HT-29 (cell line): ENCODE measurements at regions not wholly inside any gene's neighbourhood (a gene's known extent, or its start where the extent isn't known, plus 50 kb on each side); places are given as distances from the start of the nearest gene placed in this dataset.

ENCODE experiments used
- DNase-seq: peaks from one replicate; pipeline ENCODE4 v3.0.0-alpha.2; 2015; ENCODE audit warnings: low spot score

DNA sequence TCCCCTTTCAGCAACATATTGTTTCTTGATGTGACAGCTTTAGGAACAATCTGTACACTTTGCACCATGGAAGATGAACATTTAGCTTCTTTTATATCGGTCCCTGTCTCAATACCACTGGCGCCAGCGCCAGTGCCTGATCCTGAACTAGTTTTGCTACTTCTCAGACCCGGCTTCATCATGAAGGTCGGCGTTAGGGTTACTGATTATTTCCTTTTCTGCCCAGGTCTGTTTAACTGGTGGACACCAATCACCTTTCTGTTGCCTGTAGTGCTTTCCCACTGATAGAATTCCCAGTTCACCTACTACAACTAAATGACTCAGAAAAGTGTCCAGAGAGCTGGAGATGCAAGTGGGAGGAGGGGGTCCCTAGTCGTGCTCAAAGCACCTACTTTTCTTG lies 99.5 kb downstream of the MYCN start:
- DNase-seq = no peak

DNA sequence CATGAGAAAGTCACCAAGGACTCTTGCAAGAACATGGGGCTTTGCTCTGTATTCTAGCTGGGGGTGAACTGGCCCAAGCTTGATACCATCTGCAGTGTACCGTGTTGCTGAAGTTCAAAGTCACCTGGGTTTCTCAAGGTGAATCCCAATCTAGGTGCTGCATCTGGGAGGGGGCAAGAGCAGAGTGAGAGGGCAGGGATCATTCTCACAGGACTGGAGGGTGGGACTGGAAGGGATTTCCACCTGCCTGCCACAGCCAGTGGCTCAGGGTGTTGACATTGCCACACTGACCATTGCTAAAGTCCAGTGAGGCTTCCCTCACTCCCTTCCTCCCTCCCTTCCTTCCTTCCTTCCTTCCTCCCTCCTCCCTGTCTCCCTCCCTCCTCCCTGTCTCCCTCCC lies 98.7 kb downstream of the MYCN start:
- DNase-seq = no peak

DNA sequence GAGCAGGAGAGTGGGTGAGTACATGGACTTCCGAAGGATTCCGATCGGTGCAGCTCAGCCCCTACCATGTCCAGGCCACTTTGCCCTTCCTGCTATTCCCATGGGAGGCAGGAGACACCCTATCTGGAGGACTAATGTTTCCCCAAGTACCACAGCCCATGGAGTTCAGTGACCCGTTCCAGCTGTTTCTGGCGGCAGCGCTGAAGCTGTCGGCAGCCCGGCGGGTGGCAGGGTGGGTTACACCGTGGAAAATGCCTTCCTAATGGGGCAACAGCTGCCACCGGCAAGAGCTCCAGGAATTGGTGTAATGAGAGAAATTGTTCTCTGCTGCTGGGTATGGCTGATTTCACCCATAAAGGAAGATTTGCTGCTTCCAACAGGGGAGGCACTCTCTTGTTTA lies 98.3 kb downstream of the MYCN start:
- no peak for DNase-seq

DNA sequence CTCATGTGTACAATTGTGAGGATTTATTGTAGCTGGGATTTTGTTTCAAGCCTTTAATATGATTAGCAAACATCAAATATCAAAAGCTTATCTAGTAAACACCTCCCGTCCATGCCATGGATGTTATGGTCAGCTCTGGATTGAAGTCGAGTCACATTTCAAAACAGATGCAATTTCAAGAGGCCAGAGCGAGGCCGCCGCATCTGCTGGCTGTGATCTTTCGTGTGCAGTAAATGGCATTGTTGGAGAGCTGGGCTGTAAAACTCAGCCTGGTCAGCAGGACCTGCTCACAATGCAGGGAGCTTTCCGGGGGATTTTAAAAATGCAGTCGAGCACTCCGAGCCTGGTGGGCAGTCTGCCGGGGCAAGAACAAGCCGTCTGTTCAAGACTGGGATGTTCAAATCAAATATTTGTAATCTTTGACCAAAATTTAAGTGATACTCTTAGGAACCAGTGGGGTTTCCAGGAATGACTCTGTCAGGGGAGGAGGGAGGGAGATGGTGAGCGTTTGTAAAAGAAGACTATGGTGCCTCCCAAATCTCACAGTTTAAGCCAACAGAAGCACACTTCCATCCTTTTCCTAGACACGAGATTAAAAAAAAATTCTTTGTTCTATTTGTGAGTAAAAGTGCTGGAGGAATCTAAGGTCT lies 97.6 kb downstream of the MYCN start:
- DNase-seq = no peak

DNA sequence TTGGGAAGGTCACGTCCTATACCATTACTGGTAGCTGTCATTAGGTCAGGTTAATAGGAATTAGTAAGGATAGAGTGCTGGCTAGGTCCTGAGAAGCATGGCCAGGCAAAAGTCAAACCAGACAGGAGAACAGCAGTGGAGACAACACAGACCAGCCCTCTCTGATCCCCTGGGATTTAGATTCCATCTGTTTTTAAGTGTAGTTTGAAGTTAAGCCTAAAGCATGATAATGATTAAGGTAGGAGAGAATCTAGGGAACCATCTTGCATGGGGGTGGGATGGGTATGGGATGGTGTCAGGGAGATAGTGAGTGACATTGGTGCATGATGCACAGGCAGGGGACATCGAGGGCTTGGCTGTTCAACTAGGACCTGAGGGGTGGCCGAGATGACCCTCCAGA lies 96.6 kb downstream of the MYCN start:
- DNase-seq = no peak

DNA sequence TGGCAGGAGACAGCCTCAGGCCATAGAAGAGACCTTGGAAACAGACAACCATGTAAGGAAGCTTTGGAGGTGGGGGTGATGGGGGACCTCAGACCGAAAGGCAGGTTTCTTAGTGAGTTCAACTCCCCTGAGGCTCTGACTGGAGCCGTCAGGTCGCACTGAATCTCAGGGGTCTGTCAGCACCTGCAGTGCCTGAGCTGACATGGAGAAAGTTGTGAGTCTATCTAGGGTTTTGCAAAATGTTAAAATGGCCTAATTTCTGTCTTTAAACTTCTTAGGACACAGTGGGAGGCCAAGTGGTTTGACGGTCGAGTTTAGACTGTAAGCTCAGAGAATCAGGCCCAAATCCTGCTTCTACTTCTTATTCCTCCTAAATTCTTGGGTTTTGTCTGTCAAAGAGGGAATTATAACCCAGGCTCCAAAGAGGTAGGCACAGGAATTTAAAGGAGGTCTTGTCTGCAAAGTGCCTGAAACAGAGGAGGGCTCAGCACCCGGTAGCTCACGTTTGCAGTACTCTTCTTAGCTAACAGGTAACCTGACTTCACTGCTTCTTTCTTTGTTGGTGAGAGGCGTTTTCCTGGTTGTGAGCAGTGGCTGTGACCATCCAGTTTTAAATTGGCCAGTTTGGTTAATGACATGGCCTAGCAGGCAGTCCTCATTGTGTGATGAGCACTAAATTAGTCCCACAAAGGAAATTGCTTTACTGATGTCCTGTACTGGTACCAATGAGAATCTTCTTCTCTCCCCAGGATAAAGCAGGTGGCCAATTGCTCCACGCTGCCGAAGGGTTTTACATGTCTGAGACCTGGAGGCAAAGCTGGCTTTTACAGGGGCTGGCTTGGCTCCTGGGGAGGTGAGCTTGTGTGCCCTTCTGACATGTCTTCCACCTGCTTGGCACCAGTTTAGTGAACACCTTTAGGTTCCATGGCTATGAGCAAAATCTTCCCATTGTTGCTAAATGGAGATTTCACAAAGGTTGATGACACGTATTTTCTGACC lies 95.7 kb downstream of the MYCN start:
- DNase-seq = no peak

DNA sequence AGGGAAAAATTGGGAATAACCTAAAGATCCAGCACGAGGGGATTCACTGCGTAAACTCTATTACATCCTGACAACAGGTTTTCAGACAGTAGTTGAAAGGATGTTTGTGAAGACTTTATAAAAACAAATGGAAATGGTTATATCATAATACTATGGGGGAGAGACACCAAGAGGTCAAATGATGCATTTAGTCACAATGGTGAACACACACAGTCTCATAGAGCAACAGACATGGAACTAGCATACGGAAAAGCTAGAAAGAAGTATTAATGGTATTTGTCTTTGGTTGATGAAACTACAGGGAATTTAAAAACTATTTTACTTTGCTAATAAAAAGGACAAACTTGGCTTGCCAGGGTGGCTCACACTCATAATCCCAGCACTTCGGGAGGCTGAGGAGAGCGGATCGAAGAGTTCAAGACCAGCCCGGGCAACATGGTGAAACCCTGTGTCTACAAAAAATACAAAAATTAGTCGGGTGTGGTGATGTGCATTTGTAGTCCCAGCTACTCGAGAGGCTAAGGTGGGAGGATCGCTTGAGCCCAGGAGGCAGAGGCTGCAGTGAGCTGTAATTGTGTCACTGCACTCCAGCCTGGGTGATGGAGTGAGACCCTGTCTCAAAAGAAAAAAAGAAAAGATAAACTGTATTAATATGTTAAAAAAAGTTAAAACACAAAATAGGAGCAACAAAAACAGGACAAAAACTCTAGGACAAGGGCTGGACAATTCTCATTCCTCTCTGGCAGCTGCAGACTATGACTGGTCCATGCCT lies 94.8 kb downstream of the MYCN start:
- DNase-seq = no peak

DNA sequence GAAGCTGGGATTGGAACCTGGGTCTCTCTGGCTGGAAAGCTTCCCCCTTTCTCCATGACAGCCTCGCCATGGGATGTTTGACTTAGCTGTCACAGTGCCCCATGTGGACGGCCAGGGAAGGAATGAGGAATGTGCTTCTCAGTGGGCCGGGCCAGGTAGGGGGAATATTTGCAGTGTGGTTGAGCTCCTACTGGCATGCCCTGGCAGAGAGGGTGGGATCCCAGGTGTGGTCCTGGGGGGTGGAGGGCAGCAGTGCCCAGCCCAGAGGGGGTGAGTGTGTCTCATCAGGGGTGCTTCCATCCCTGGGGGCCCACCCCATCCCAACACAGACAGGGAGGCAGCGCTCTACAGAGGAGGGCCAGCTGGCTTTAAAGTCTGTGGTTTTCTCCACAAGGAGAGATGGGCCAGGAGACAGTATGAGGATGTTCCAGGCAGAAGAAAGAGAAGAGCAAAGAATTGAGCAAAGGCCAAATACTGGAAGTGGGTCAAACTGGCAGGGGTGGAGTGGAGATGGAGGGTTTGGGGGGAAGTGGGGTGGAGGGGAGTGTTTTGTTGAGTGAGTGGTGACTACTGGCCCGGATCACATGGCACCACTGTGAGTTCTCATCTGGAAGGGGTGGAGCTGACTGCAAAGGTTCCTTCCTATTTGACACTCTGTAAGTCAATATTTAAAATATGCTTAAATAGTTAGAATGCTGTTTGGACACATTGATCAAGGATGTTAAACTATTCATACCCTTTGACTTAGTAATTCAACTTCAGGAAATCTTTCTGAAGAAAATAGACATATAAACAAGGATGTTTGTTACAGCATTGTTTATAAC lies 94.0 kb downstream of the MYCN start:
- DNase-seq = no peak

DNA sequence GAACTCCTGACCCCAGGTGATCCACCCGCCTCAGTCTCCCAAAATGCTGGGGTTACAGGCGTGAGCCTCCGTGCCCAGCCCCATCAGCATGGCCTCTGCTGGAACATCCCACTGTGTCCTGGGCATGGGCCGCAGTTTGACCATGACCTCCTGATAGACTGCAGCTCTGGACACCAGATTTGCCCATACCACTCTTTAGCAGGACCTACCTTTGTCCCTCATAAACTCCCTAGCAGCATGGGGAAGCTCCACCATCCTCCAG lies 92.6 kb downstream of the MYCN start:
- DNase-seq = no peak

DNA sequence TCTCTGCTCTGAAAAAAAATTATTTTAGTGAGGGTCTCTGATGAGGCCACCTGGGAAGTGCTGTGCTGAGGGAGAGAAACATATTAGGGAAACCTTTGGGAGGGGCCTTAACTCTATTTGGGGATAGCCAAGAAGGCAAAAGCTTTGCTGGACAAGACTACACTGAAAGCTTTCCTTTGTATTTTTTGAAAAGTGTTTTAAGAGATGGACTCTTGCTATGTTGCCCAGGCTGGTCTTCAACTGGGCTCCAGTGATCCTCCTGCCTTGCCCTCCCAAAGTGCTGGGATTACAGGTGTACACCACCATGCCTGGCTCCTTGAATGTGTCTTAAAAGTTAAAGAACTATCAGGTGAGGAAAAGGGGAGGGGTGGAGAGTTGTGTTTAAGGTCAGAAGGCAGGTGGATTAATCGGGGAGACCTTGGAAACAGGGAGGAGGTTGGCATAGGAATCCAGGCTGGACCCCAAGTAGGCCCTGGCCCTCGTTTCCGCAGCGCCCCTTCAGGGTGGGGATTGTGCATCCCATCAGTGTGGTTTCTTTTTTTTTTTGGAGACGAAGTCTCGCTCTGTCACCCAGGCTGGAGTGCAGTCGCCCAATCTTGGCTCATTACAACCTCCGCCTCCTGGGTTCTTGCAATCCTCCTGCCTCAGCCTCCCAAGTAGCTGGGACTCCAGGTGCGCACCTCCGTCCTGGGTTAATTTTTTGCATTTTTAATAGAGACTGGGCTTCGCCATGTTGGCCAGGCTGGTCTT lies 92.1 kb downstream of the MYCN start:
- DNase-seq = no peak

DNA sequence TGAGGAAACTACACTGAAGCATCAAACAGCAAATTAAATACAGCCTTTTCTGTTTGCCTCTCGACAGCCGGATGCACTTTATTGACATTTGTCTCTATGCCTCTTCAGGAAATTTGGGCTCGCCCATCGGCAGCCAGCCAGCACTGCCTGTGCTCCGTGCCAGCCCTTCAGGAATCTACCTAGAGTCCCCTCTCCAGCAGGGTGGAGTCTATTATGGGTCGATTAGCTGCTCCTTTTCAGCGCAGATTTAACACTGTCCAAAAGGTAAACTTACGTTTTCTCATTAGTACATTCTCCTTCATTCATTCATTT lies 91.5 kb downstream of the MYCN start:
- peak; percentile 12 for DNase-seq

DNA sequence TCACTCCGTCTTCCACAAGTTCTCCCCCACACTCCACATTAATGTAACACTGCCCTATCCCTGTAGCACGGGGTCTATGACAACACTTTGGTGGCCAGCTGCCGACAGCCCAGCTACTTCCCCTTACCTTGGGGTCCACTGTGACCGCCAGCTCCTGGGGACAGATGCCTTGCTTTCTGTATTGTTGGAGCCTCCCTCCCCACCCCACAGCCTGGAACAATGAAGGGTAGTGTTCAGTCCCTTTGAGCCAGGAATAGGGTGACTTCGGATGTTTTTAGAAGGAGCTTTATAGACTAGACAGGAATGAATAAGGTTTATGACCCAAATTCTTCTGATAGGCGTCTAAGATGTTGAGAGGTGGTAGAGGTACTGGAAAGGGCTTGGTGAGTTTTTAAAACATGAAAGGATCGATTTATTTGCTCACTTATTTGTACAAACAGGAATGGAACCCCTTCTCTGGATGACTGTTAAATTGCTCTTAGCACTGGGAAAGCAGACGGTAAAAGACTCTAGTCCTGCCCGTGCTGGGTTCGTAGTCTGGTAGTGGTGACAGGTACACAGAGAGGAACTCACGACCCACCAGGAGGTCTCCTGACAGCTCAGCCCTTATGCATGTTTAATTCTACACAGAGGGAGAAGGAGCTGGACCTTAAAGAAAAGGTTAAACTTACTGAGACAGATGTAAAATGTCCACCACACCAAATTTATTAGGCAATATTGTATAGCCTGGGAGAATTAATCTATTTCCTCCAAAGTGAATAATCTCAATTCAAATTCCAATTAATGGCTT lies 90.9 kb downstream of the MYCN start:
- DNase-seq = no peak

DNA sequence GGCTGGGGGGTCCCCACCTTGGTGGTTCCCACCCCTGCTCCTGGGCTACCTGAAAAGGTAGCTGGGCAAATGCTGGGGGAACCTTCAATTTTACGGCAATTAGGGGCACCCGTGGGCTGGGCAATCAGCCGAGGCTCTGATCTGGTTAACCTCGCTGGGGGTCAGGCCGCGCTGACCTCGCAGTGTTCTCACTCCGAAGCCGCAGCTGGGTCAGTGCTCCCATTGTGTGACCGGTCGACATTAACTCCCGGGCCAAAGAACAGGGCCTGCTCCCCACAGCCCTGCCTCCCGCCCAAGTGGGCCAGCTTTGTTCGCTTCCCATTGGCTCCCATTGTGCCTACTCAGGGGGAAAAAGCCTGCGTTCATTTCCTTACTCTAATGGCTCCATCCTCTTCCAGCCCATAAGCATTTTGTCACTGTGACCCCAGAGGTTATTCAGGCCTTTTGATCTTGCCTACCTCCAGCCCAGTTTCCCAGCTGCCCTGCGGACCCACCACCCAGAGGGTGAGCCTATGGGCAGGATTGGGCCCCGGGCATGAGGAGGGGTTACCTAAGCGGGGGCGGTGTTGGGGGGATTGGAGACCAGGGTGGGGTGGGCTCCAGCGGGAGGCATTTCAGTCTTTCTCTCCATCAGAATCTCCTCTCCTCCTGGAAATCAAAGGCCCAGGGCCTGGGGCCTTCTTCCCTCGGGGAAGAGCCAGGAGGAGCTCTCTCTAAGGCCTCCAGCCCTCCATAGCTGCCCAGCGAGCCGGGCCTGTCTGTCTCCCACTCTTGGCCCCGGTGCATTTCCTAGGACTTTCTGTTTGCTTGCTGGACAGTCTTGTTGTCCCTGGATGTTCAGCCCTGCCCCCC lies 90.1 kb downstream of the MYCN start:
- no peak for DNase-seq

DNA sequence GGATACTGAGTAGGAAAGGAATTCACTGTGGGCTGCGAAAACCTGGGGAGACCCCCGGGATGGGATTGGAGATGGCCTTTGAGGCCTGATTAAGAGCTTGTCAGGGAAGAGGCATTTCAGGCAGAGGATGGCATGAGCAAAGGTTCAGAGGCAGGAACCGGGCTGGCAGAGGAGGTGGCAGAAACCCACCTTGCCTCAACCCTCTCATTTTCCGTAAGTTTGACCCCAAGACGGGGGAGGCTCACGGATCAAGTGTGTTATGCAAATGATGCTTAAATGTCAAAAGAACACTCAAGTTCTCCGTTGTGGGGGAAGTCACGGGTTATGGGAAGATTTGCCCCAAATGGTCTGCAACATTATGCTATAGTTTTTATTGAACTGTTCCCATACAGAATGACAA lies 88.3 kb downstream of the MYCN start:
- no peak for DNase-seq

DNA sequence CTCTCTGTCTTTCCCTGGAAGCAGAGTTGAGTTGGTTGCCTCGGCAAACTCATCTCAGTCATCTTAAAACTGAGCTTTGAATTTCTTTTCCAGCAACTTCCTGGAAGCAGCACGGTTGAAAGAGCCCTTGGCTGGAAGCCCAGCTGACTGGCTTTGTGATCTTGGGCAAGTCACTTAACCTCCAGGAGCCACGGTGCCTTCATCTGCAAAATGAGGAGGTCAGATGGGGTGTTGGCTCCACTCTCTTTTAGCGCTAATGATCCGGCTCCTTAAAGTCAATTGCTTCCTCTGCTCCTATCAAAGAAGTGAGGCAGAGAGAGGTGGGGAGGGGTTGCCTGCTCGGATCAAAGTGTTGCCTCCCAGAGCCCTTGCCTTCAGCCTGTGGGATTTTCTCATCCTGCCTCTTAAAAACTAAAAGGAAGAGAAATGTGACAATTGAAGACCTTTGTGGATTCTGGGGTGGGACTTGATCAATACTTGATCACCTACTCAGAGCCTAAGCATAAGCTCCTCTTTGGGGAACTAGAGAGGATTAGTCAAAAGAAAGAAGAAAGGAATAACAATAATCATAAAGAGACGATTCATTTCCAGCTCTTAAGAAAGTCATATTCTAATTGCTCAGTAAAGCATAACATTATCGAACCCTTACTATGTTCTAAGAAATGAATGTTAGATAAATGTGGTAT lies 86.6 kb downstream of the MYCN start:
- DNase-seq = no peak

DNA sequence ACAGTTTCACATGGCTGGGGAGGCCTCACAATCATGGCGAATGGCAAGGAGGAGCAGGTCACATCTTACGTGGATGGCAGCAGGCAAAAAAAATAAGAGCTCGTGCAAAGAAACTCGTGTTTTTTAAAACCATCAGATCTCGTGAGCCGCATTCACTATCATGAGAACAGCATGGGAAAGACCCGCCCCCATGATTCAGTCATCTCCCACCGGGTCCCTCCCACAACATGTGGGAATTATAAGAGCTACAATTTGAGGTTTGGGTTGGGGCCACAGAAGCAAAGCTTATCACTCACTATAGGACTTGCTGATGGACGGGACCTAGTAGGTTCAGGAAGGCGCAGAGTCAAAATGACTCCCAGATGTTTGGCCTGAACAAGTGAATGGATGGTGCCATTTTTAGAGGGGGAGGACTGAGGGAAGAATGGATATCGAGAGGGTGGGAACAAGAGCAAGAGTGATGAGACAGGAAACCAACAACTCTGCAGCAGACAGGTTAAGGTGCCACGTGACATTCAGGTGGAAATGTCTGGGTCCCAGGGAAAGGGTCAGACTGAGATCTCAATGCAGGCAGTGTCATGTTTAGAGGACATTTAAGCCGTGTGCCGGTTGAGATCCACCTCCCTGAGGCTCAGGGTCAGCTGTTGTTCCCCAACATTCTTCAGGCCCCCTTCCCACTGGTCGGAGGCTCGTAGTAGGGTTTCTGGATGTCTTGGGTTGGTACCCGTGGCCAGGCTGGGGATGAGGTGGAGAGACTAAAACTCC lies 85.7 kb downstream of the MYCN start:
- no peak for DNase-seq

DNA sequence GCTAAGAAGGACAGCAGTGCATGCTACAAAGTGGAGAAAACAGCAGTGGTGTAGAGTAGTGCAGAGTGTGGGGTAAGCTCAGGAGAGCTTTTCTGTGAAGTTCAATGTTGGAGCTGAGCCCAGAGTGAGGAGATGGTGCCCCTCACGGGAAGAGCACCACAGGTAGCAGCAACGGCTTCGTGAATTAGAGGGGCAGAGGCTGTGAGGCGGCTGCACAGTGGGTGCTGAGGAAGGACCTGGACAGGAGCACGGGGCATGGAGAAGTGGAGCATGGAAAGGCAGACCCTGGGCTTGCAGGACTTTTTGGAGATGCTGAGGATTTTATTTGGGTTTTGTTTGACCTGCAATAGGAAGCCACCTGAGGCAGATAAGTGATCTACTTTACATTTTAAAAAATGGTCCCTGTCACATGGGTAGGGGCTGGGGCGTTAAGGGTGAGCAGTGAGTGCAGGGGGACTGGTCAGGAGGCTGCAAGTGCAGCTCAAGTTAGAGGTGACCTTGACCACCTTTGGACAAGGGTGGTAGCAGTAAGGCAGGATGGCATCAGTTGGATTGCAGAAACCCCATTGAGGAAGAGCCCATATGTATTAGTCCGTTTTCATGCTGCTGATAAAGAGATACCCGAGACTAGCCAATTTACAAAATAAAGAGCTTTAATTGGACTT lies 85.0 kb downstream of the MYCN start:
- DNase-seq = no peak
